ENCODE measurements at regions not wholly inside any gene's neighbourhood (a gene's known extent, or its start where the extent isn't known, plus 50 kb on each side); places are given as distances from the start of the nearest gene placed in this dataset.

GRCh38 chr9:18268381-18268780 lies 205.6 kb upstream of the ADAMTSL1 start:
- H3K4me3 ChIP-seq (ENCODE audit: control insufficient read depth, low read depth, low read length), result no peak overlapping the region
- no peak for TF ChIP-seq CTCF (conservative IDR thresholded peaks at IDR 0.05; ENCODE audit: control insufficient read depth, insufficient read depth, low read depth, low read length)
- DNase-seq (ENCODE audit: low read depth), result peak; percentile 68

GRCh38 chr9:18269561-18269960 lies 204.4 kb upstream of the ADAMTSL1 start:
- no peak overlapping the region for H3K4me3 ChIP-seq (ENCODE audit: control insufficient read depth, low read depth, low read length)
- TF ChIP-seq CTCF (conservative IDR thresholded peaks at IDR 0.05; ENCODE audit: control insufficient read depth, insufficient read depth, low read depth, low read length), result no peak
- DNase-seq (ENCODE audit: low read depth), result no peak

GRCh38 chr9:18274693-18275092 lies 199.3 kb upstream of the ADAMTSL1 start:
- peak; percentile 47 for DNase-seq (ENCODE audit: low read depth)
- no peak overlapping the region for H3K4me3 ChIP-seq (ENCODE audit: control insufficient read depth, low read depth, low read length)
- TF ChIP-seq CTCF (conservative IDR thresholded peaks at IDR 0.05; ENCODE audit: control insufficient read depth, insufficient read depth, low read depth, low read length), result no peak

GRCh38 chr9:18275313-18275990 lies 198.5 kb upstream of the ADAMTSL1 start:
- DNase-seq (ENCODE audit: low read depth), result no peak
- TF ChIP-seq CTCF (conservative IDR thresholded peaks at IDR 0.05; ENCODE audit: control insufficient read depth, insufficient read depth, low read depth, low read length), result no peak

GRCh38 chr9:18281291-18281690 lies 192.7 kb upstream of the ADAMTSL1 start:
- H3K4me3 ChIP-seq (ENCODE audit: control insufficient read depth, low read depth, low read length), result no peak overlapping the region
- TF ChIP-seq CTCF (conservative IDR thresholded peaks at IDR 0.05; ENCODE audit: control insufficient read depth, insufficient read depth, low read depth, low read length), result no peak
- DNase-seq (ENCODE audit: low read depth), result no peak

More at GRCh38 chr9:18275313-18275990, 198.5 kb upstream of the ADAMTSL1 start:
- no peak overlapping the region for H3K4me3 ChIP-seq (ENCODE audit: control insufficient read depth, low read depth, low read length)

GRCh38 chr9:18294229-18294628 lies 179.7 kb upstream of the ADAMTSL1 start:
- no peak for TF ChIP-seq CTCF (conservative IDR thresholded peaks at IDR 0.05; ENCODE audit: control insufficient read depth, insufficient read depth, low read depth, low read length)
- no peak for DNase-seq (ENCODE audit: low read depth)
- no peak overlapping the region for H3K4me3 ChIP-seq (ENCODE audit: control insufficient read depth, low read depth, low read length)

GRCh38 chr9:18296702-18297055 lies 177.3 kb upstream of the ADAMTSL1 start:
- DNase-seq (ENCODE audit: low read depth), result peak; percentile 16
- no peak for TF ChIP-seq CTCF (conservative IDR thresholded peaks at IDR 0.05; ENCODE audit: control insufficient read depth, insufficient read depth, low read depth, low read length)
- H3K4me3 ChIP-seq (ENCODE audit: control insufficient read depth, low read depth, low read length), result no peak overlapping the region
